H9 (cell line): ENCODE measurements at regions not wholly inside any gene's neighbourhood (a gene's known extent, or its start where the extent isn't known, plus 50 kb on each side); places are given as distances from the start of the nearest gene placed in this dataset.

Experiments used
- DNase-seq: peaks from one replicate; pipeline ENCODE4 v3.0.0-alpha.2; 2017
- H2AFZ ChIP-seq: one replicate; pipeline ENCODE4 v1.6.1; 2013; ENCODE audit warnings: mild to moderate bottlenecking, low read length, control low read depth, moderate library complexity
- H2AK5ac ChIP-seq: 2 replicates; pipeline ENCODE4 v1.6.1; 2013; ENCODE audit warnings: low read length, control low read depth, mixed read lengths; ENCODE audit not compliant: insufficient read length
- H2BK120ac ChIP-seq: one replicate; pipeline ENCODE4 v1.6.1; 2013; ENCODE audit warnings: low read depth, mild to moderate bottlenecking, low read length, control low read depth, inconsistent platforms; ENCODE audit not compliant: poor library complexity, severe bottlenecking
- H2BK12ac ChIP-seq: 2 replicates; pipeline ENCODE4 v1.6.1; 2013; ENCODE audit warnings: low read length, control low read depth, mixed read lengths, low read depth; ENCODE audit not compliant: insufficient read length
- H2BK15ac ChIP-seq: 2 replicates; pipeline ENCODE4 v1.6.1; 2013; ENCODE audit warnings: low read depth, low read length, control low read depth
- H2BK20ac ChIP-seq: one replicate; pipeline ENCODE4 v1.6.1; 2013; ENCODE audit warnings: low read depth, mild to moderate bottlenecking, low read length, control low read depth, inconsistent platforms; ENCODE audit not compliant: poor library complexity, severe bottlenecking
- H2BK5ac ChIP-seq: 2 replicates; pipeline ENCODE4 v1.6.1; 2013; ENCODE audit warnings: low read length, control low read depth, mixed read lengths; ENCODE audit not compliant: insufficient read length
- H3K14ac ChIP-seq: 2 replicates; pipeline ENCODE4 v1.6.1; 2013; ENCODE audit warnings: low read length, control low read depth; ENCODE audit not compliant: insufficient read depth
- H3K18ac ChIP-seq: 2 replicates; pipeline ENCODE4 v1.6.1; 2013; ENCODE audit warnings: low read depth, mild to moderate bottlenecking, mixed read lengths, low read length, control low read depth; ENCODE audit not compliant: insufficient read length
- H3K23ac ChIP-seq: 2 replicates; pipeline ENCODE4 v1.6.1; 2013; ENCODE audit warnings: low read length, control low read depth, mixed read lengths, low read depth; ENCODE audit not compliant: insufficient read length
- H3K23me2 ChIP-seq: 2 replicates; pipeline ENCODE4 v1.6.1; 2013; ENCODE audit warnings: low read depth, mild to moderate bottlenecking, mixed read lengths, low read length, control low read depth; ENCODE audit not compliant: insufficient read length, poor library complexity, severe bottlenecking
- H3K27ac ChIP-seq: 2 replicates; pipeline ENCODE4 v1.5.1; 2013; ENCODE audit warnings: low read length, control low read depth, mixed read lengths, low read depth; ENCODE audit not compliant: insufficient read length
- H3K27me3 ChIP-seq: 2 replicates; pipeline ENCODE4 v1.6.1; 2013; ENCODE audit warnings: low read length, control low read depth, inconsistent platforms; ENCODE audit not compliant: insufficient read depth
- H3K4ac ChIP-seq: 2 replicates; pipeline ENCODE4 v1.6.1; 2013; ENCODE audit warnings: low read depth, mild to moderate bottlenecking, control low read depth, inconsistent platforms, low read length, moderate library complexity
- H3K4me1 ChIP-seq: 2 replicates; pipeline ENCODE4 v1.6.1; 2013; ENCODE audit warnings: low read length, control low read depth, inconsistent platforms; ENCODE audit not compliant: insufficient read depth
- H3K4me2 ChIP-seq: 2 replicates; pipeline ENCODE4 v1.6.1; 2013; ENCODE audit warnings: low read length, control low read depth, mixed read lengths; ENCODE audit not compliant: insufficient read length, insufficient read depth
- H3K56ac ChIP-seq: 2 replicates; pipeline ENCODE4 v1.6.1; 2013; ENCODE audit warnings: low read depth, mild to moderate bottlenecking, mixed read lengths, low read length, control low read depth; ENCODE audit not compliant: insufficient read length
- H3K79me1 ChIP-seq: 2 replicates; pipeline ENCODE4 v1.6.1; 2013; ENCODE audit warnings: low read depth, mild to moderate bottlenecking, moderate library complexity, low read length, control low read depth, inconsistent platforms; ENCODE audit not compliant: insufficient read depth, poor library complexity, severe bottlenecking
- H3K79me2 ChIP-seq: 2 replicates; pipeline ENCODE4 v1.6.1; 2013; ENCODE audit warnings: low read length, control low read depth, inconsistent platforms; ENCODE audit not compliant: insufficient read depth
- H3K9ac ChIP-seq: 2 replicates; pipeline ENCODE4 v1.6.1; 2013; ENCODE audit warnings: low read length, control low read depth, mixed read lengths; ENCODE audit not compliant: insufficient read length; ENCODE audit errors: extremely low read depth
- H3K9me3 ChIP-seq: one replicate; pipeline ENCODE4 v1.6.1; 2013; ENCODE audit warnings: low read depth, low read length, inconsistent platforms; ENCODE audit not compliant: control insufficient read depth
- H3T11ph ChIP-seq: one replicate; pipeline ENCODE4 v1.6.1; 2013; ENCODE audit warnings: mild to moderate bottlenecking, low read length, control low read depth, inconsistent platforms
- H4K20me1 ChIP-seq: one replicate; pipeline ENCODE4 v1.6.1; 2013; ENCODE audit not compliant: control insufficient read depth, insufficient read length, insufficient read depth
- H4K5ac ChIP-seq: 2 replicates; pipeline ENCODE4 v1.6.1; 2013; ENCODE audit warnings: low read depth, mild to moderate bottlenecking, mixed read lengths, low read length, control low read depth; ENCODE audit not compliant: insufficient read length
- H4K8ac ChIP-seq: replicated peaks from 2 replicates; pipeline ENCODE4 v1.6.1; 2013; ENCODE audit warnings: low read length, control low read depth, mixed read lengths, low read depth; ENCODE audit not compliant: insufficient read length
- H4K91ac ChIP-seq: 2 replicates; pipeline ENCODE4 v1.6.1; 2013; ENCODE audit warnings: low read depth, mild to moderate bottlenecking, moderate library complexity, mixed read lengths, low read length, control low read depth; ENCODE audit not compliant: insufficient read length
- H3K27ac Mint-ChIP-seq, 3 experiments: 2 replicates in 2 of 3; 3 replicates in 1 of 3; pipeline ENCODE4 v1.8.0; 2020 to 2021; ENCODE audit warnings: mixed read lengths in 3 of 3, mild to moderate bottlenecking in 1 of 3, moderate library complexity in 1 of 3
- H3K27me3 Mint-ChIP-seq: 2 replicates; pipeline ENCODE4 v1.8.0; 2021; ENCODE audit warnings: low read depth, mild to moderate bottlenecking, moderate library complexity, mixed read lengths
- H3K36me3 Mint-ChIP-seq, 3 experiments: 2 replicates in 2 of 3; 3 replicates in 1 of 3; pipeline ENCODE4 v1.8.0; 2020 to 2021; ENCODE audit warnings: low read depth in 3 of 3, mixed read lengths in 3 of 3; ENCODE audit not compliant: insufficient read depth in 1 of 3
- H3K4me1 Mint-ChIP-seq, 2 experiments: 2 replicates each; pipeline ENCODE4 v1.8.0; 2020; ENCODE audit warnings: mixed read lengths in 2 of 2
- H3K4me3 Mint-ChIP-seq, 2 experiments: 2 replicates in 1 of 2; 3 replicates in 1 of 2; pipeline ENCODE4 v1.8.0; 2020 to 2021; ENCODE audit warnings: mild to moderate bottlenecking in 2 of 2, mixed read lengths in 2 of 2, moderate library complexity in 1 of 2
- H3K9me3 Mint-ChIP-seq, 2 experiments: 2 replicates in 1 of 2; 3 replicates in 1 of 2; pipeline ENCODE4 v1.8.0; 2020; ENCODE audit warnings: mild to moderate bottlenecking in 2 of 2, mixed read lengths in 2 of 2, moderate library complexity in 1 of 2
- WGBS: extraction: QIAGEN DNeasy Blood & Tissue Kit; methylation state at CpG from one replicate; pipeline ENCODE4 v1.1.7; 2013; ENCODE audit warnings: missing lambda C conversion rate, low lambda C conversion rate, mixed read lengths; ENCODE audit not compliant: insufficient read length; ENCODE audit errors: extremely low coverage; 5-methylcytosine and 5-hydroxymethylcytosine counted together
- TF ChIP-seq, protein P1 (sequence below): fragments of 200-600 bp; sonication (generic); conservative IDR thresholded peaks from 3 replicates; pipeline ENCODE4 v1.8.0; 2021; ENCODE audit warnings: antibody characterized with exemption, mild to moderate bottlenecking

DNA sequence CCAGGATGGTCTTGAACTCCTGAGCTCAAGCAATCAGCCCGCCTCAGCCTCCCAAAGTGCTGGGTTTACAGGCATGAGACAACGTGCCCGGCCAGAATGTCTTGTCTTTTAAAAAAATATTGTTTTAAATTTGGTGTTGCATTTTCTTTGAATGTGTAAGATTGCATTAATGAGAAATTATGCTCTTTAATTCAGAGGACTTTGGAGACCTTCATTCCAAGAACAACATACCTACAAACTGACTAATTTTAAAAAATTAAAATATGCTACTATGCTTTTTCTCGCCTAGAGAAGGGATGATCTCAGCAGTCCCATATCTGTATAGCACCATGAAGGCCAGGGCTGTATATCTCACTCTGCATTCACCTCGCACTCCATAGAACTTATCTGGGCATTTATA lies 204.3 kb upstream of the SLC7A11 start:
- H2BK12ac ChIP-seq: no peak overlapping the region
- H2AK5ac ChIP-seq: no peak overlapping the region
- no peaks in the 10 kb centered on the region for H3K79me1 ChIP-seq
- no peaks in the 10 kb centered on the region for H3K4me1 ChIP-seq
- Mint-ChIP-seq H3K9me3 (peaks cover 0 to 3% of the 10 kb centered on the region in 2 experiments; a peak in 2 of 5 replicates), H3K27ac (no peak overlapping the region), H3K4me3 (no peak overlapping the region), H3K4me1 (no peaks in the 10 kb centered on the region), H3K27me3 (no peaks in the 10 kb centered on the region), H3K36me3 (0 out of 7 replicates have a peak, but pooled peaks cover 0 to 4% (median 0%) of the 10 kb centered on the region in 3 experiments)
- no peak overlapping the region for H3K23ac ChIP-seq
- H4K91ac ChIP-seq: no peak overlapping the region
- WGBS: no CpG with 5 or more reads among the region's 5 CpGs
- H3K56ac ChIP-seq: no peak overlapping the region
- no peaks in the 10 kb centered on the region for H3K23me2 ChIP-seq
- H3K79me2 ChIP-seq: no peaks in the 10 kb centered on the region
- H3K9ac ChIP-seq: no peak overlapping the region
- no peak overlapping the region for H2BK20ac ChIP-seq
- TF ChIP-seq, protein P1, sequence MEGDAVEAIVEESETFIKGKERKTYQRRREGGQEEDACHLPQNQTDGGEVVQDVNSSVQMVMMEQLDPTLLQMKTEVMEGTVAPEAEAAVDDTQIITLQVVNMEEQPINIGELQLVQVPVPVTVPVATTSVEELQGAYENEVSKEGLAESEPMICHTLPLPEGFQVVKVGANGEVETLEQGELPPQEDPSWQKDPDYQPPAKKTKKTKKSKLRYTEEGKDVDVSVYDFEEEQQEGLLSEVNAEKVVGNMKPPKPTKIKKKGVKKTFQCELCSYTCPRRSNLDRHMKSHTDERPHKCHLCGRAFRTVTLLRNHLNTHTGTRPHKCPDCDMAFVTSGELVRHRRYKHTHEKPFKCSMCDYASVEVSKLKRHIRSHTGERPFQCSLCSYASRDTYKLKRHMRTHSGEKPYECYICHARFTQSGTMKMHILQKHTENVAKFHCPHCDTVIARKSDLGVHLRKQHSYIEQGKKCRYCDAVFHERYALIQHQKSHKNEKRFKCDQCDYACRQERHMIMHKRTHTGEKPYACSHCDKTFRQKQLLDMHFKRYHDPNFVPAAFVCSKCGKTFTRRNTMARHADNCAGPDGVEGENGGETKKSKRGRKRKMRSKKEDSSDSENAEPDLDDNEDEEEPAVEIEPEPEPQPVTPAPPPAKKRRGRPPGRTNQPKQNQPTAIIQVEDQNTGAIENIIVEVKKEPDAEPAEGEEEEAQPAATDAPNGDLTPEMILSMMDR: no peak
- H3K9me3 ChIP-seq: no peaks in the 10 kb centered on the region
- no peak overlapping the region for H3K27ac ChIP-seq
- DNase-seq: no peak
- H3T11ph ChIP-seq: no peak overlapping the region
- no peak overlapping the region for H4K5ac ChIP-seq
- no peak overlapping the region for H2BK5ac ChIP-seq
- no peak overlapping the region for H2BK15ac ChIP-seq
- no peak overlapping the region for H3K4ac ChIP-seq
- no peaks in the 10 kb centered on the region for H3K27me3 ChIP-seq
- no peak overlapping the region for H4K8ac ChIP-seq
- no peak overlapping the region for H3K18ac ChIP-seq
- no peak overlapping the region for H3K4me2 ChIP-seq
- no peaks in the 10 kb centered on the region for H4K20me1 ChIP-seq
- no peak overlapping the region for H2BK120ac ChIP-seq
- H2AFZ ChIP-seq: no peak overlapping the region
- H3K14ac ChIP-seq: no peak overlapping the region
